Left lung (tissue), 4 donors: ENCODE measurements at regions not wholly inside any gene's neighbourhood (a gene's known extent, or its start where the extent isn't known, plus 50 kb on each side); places are given as distances from the start of the nearest gene placed in this dataset.

Experiments
- ATAC-seq: fragments of 200-7000 bp; cut with Tn5 transposase; one replicate; pipeline ENCODE4 v1.9.1; 2020; ENCODE audit warnings: moderate library complexity
- DNase-seq, 4 donors: peaks; one replicate each; pipeline ENCODE4 v3.0.0-alpha.2; 2013 to 2020
- H3K27ac ChIP-seq, 2 donors: fragments of 200-600 bp; sonication (generic) in 1 of 2; one replicate each; pipeline versions ENCODE4 v1.5.0 to v1.8.0; 2020 to 2021
- H3K27me3 ChIP-seq, 2 donors: fragments of 200-600 bp; sonication (generic) in 1 of 2; one replicate each; pipeline versions ENCODE4 v1.5.0 to v1.8.0; 2020 to 2021
- H3K36me3 ChIP-seq, 2 donors: fragments of 200-600 bp; sonication (generic) in 1 of 2; one replicate each; pipeline versions ENCODE4 v1.5.0 to v1.8.0; 2020 to 2021
- H3K4me1 ChIP-seq, 2 donors: fragments of 200-600 bp; one replicate each; pipeline ENCODE4 v1.8.0; 2021
- H3K4me3 ChIP-seq, 2 donors: fragments of 200-600 bp; sonication (generic) in 1 of 2; one replicate each; pipeline versions ENCODE4 v1.5.0 to v1.8.0; 2020 to 2021; ENCODE audit warnings: mild to moderate bottlenecking in 1 of 2
- H3K9me3 ChIP-seq, 2 donors: fragments of 200-600 bp; sonication (generic) in 1 of 2; one replicate each; pipeline versions ENCODE4 v1.5.0 to v1.8.0; 2020 to 2021
- intact Hi-C, 2 donors: fragments of 100-400 bp; cut with DNase I; formaldehyde crosslinking; loops; one replicate each; pipeline versions ENCODE4 v1.11.2 to v1.14.2; 2022
- TF ChIP-seq, protein P1 (sequence below), 2 donors: fragments of 200-600 bp; sonication (generic) in 1 of 2; IDR thresholded peaks; one replicate each; pipeline versions ENCODE4 v1.5.0 to v1.8.0; 2021; ENCODE audit warnings: antibody characterized with exemption in 2 of 2
- donor health status: DM: no; HTN: yes; CAD: no.
- donor health status: DM: no; HTN: no; CAD: no.

DNA sequence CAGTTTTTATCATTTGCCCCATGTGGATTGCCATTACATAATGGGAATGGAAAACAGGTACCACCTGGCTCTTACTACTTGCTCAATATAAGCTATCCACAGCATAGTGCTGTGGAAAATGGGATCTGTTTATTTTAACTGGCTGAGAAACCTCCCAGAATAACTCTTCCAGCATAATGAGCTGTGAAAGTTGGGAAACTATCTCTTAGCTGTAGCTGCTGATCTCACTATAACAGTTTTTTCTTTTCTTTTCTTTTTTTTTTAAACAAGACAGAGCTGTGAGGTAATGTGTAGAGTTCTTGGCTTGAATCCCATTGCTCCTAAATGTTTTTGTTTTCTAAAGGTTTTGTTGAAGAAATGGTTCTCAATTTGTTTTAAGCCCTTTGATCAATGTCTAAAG lies 988.3 kb downstream of the PCDH19 start:
- no peaks in the 10 kb centered on the region for H3K9me3 ChIP-seq
- TF ChIP-seq, protein P1, sequence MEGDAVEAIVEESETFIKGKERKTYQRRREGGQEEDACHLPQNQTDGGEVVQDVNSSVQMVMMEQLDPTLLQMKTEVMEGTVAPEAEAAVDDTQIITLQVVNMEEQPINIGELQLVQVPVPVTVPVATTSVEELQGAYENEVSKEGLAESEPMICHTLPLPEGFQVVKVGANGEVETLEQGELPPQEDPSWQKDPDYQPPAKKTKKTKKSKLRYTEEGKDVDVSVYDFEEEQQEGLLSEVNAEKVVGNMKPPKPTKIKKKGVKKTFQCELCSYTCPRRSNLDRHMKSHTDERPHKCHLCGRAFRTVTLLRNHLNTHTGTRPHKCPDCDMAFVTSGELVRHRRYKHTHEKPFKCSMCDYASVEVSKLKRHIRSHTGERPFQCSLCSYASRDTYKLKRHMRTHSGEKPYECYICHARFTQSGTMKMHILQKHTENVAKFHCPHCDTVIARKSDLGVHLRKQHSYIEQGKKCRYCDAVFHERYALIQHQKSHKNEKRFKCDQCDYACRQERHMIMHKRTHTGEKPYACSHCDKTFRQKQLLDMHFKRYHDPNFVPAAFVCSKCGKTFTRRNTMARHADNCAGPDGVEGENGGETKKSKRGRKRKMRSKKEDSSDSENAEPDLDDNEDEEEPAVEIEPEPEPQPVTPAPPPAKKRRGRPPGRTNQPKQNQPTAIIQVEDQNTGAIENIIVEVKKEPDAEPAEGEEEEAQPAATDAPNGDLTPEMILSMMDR (IDR thresholded peaks at IDR 0.05) = no peak
- H3K4me3 ChIP-seq = no peak overlapping the region
- H3K27me3 ChIP-seq = no peaks in the 10 kb centered on the region
- H3K27ac ChIP-seq = no peak overlapping the region
- intact Hi-C loops = no loop called here
- DNase-seq (peak in 2 of 4 donors; percentile 9 to 20), ATAC-seq (no peak)
- no peaks in the 10 kb centered on the region for H3K4me1 ChIP-seq
- H3K36me3 ChIP-seq = no peaks in the 10 kb centered on the region

DNA sequence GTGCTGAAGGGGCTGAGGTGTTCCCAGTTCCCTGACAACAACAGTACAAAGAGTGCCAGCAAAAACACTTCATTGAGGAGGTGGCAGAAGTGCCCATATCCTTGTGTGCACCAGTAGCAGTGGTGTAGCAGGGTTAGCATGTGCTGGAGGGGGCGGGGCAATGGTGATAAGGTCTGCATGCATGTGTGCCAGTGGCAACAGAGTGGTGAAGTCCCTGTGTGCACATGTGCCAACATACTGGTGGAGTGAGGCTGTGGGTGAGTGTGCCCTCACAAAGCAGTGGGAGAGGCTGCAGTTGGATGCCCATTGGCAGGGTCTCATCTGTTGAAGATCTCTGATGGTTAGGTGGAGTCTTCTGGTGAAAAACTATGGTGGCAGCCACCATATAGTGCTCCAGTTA lies 994.6 kb downstream of the PCDH19 start:
- H3K9me3 ChIP-seq = no peaks in the 10 kb centered on the region
- peaks cover 0 to 2% of the 10 kb centered on the region in 2 donors for H3K27me3 ChIP-seq
- ATAC-seq (no peak), DNase-seq (no peak)
- no peaks in the 10 kb centered on the region for H3K36me3 ChIP-seq
- H3K4me3 ChIP-seq = no peak overlapping the region
- H3K27ac ChIP-seq = no peak overlapping the region
- no peaks in the 10 kb centered on the region for H3K4me1 ChIP-seq
- intact Hi-C loops = no loop called here
- TF ChIP-seq, protein P1 (IDR thresholded peaks at IDR 0.05) = no peak

DNA sequence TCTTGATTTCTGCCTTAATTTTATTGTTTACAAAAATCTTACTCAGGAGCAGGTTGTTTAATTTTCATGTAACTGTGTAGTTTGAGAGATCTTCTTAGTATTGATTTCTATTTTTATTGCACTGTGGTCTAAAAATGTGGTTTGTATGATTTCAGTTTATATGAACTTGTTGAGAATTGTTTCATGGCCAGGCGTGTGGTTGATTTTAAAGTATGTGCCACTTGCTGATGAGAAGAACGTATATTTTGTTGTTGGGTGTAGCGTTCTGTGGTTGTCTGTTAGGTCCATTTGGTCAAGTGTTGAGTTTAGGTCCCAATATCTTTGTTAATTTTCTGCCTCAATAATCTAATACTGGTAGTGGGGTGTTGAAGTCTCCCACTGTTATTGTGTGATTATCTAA lies 996.8 kb downstream of the PCDH19 start:
- TF ChIP-seq, protein P1 (IDR thresholded peaks at IDR 0.05) = no peak
- Histone ChIP-seq H3K36me3 (no peaks in the 10 kb centered on the region), H3K27ac (no peak overlapping the region), H3K4me3 (no peak overlapping the region), H3K27me3 (peaks cover 0 to 2% of the 10 kb centered on the region in 2 donors), H3K9me3 (no peaks in the 10 kb centered on the region), H3K4me1 (no peaks in the 10 kb centered on the region)
- ATAC-seq (no peak), DNase-seq (no peak)
- intact Hi-C loops = no loop called here

DNA sequence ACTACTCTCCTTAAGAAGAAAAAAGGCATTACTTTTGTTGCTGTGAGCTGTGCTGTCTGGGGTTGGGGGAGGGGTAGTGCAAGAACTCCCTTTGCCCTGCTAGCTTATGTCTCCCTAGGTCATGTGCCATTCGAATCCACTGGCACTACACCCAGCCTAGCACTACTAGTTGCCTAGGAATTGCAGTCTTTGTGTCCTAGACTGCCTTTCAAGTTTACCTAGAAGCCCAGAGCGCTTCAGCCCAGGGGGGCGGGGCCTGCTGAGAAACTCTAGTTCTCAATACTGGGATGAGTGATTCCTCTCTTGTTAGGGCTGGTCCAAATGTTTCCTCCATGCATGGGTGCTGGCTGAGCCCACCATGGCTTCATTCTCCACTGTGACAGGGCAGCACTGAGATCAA lies 1011.5 kb downstream of the PCDH19 start:
- intact Hi-C loops = no loop called here
- Histone ChIP-seq H3K9me3 (no peaks in the 10 kb centered on the region), H3K4me3 (no peak overlapping the region)

DNA sequence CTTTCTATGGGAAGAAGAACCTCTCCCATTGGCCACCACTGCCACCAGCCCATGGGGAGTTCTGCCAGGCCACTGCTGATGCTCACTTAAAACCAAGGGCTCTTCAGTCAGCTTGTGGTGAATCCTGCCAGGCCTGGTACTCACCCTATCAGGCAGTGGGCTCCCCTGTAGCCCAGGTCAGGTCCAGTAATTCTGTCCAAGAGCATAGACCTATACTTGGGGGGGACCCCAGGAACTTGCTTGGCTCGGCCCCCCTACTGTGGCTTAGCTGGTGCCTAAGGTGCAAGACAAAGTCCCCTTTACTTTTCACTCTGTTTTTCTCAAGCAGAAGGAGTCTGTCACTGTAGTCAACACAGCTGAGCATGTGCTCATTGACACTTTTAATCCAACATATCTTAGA lies 1012.2 kb downstream of the PCDH19 start:
- H3K27me3 ChIP-seq = no peaks in the 10 kb centered on the region
- ATAC-seq (no peak), DNase-seq (no peak)
- no peaks in the 10 kb centered on the region for H3K36me3 ChIP-seq
- intact Hi-C loops = no loop called here
- no peaks in the 10 kb centered on the region for H3K4me1 ChIP-seq
- TF ChIP-seq, protein P1 (IDR thresholded peaks at IDR 0.05) = no peak
- no peak overlapping the region for H3K27ac ChIP-seq
- H3K4me3 ChIP-seq = no peak overlapping the region
- no peaks in the 10 kb centered on the region for H3K9me3 ChIP-seq

More for the DNA sequence above, 1011.5 kb downstream of the PCDH19 start:
- Histone ChIP-seq H3K27ac (no peak overlapping the region), H3K4me1 (no peaks in the 10 kb centered on the region), H3K36me3 (no peaks in the 10 kb centered on the region), H3K27me3 (no peaks in the 10 kb centered on the region)
- ATAC-seq = no peak
- no peak for DNase-seq
- TF ChIP-seq, protein P1 (IDR thresholded peaks at IDR 0.05) = no peak
